ENCODE measurements at regions not wholly inside any gene's neighbourhood (a gene's known extent, or its start where the extent isn't known, plus 50 kb on each side); places are given as distances from the start of the nearest gene placed in this dataset.
"Not testable (repeated sequence)": the region's sequence is repeated elsewhere in the genome, so short reads cannot be mapped to it uniquely, and the experiment has no call there.

DNA sequence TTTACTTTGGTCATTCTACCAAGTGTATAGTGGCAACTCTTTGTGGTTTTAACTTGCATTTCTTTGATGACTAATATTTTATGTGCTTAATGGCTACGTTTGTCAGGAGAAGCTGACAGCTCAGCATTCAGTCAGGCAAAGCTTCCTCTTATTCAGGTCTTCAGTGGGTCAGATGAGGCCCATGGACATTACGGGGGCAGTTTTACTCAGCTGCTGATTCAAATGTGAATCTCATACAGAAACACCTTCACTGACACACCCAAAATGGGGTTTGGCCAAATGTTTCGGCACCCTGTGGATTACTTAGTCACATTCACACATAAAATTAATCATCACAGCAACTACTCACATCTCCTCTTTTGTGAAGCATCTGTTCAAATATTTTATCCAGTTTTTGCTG is 104.9 kb upstream of the PLD5 start:
- DNase-seq (ENCODE audit: low read depth), result no peak

DNA sequence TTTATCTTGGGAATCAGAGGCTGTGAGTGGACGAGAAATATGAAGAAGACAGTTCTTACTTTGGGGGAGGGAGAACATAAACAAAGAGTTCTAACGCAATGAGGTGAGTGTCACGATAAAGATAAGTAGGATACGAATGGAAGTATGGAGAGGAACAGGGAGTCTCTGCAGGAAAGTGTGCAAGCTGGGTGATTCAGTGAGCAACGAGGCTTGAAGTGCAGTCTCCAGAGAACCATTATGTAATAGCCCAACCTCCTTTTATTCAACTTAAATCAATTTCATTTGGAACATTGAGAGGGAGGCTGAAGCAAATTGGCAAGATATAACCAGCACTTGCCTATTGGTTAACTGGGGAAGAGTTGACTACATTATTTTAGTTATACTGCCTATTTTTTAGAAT is 99.3 kb upstream of the PLD5 start:
- DNase-seq (ENCODE audit: low read depth), result no peak

DNA sequence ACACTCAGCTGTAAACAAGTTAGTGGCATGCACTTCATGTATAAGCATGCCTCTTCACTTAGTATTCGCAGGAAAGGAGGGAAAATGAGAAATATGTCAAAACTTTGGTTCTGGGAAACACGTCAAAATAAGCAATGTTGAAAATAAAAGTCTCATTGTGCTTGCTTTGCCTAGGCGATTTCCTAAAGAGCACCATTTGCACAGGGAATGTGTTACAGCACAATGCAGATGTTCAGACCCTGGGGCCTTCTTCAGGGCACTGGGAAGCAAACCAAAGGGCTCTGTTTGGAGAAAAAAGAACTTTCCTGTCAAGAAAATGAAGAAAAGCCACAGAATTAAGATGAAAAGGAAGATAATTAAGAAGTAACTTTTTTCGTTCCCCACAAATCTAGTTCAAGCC is 98.6 kb upstream of the PLD5 start:
- DNase-seq (ENCODE audit: low read depth), result no peak

DNA sequence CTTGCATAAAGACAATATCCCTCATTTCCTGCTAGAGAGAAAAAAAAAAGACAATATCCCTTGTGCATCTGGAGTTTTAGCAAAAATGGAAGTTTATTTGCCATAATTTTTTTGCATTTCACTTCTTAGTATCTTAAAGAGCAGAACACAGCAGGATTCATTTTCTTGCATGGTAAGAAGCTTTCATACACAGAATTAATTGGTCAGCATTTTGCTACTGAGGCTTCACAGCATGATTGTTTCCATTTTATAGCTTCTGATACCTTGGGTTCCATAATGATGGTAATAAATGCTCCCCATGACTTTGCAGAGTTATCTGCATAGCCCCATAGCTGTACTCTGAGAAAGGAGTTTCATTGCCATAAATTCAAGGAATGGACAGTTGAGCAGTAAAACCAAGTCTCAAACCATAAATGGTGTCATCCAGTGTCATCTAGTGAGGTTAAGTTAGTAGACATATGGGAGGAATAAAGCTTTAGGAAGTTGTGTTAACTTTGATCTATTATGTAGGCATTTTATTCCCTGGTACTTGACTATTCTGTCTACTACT is 88.8 kb upstream of the PLD5 start:
- no peak for DNase-seq (ENCODE audit: low read depth)

DNA sequence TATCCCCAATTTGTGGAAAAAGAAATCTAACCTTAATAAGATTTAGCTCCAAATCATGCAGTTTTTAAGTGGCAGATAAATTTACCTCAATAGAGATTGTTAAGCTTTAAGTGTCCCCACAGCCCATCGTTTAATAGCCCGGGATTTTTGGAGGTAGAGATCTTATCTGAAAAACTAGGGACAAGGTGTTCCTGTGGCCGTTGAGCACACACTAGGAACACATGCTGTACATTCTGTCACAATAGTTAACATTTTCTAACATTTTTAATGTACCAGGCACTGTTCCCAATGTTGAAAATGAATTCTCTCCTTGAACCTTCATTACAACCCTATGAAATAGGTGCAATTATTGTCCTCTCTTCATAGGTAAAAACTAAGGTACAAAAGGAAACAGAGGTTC is 85.7 kb upstream of the PLD5 start:
- no peak for DNase-seq (ENCODE audit: low read depth)

DNA sequence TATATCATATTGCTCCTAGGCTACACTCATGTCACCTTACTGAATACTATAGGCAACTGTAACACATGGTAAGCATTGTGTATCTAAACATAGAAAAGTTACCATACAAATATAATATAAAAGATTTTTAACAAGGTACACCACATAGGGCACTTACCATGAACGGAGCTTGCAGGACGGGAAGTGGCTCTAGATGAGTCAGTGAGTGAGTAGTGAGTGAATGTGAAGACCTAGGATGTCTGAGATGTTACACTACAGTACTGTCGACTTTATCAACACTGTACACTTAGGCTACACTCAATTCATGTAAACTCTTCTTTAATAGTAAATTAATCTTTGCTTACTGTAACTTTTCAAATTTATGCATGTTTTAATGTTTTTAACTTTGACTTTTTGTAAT is 81.0 kb upstream of the PLD5 start:
- no peak for DNase-seq (ENCODE audit: low read depth)

DNA sequence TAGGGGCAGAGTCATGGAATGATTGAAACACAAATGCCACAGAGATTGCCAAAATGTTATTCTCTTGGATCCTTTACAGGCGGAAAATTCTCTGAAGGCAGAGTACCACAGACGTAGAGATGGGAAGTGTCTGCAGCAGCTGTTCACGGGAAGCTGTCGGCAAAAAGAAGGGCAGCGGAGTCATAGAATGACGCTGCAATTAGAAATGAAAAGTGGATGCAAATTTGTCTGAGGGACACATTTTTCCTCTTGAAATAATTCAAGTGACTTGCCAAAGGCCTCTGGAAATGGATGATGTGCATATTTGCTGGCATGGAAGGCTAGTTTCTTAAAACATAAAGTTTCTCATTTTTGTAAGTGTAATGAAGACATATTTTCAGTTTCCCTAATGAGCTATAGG is 77.5 kb upstream of the PLD5 start:
- no peak for DNase-seq (ENCODE audit: low read depth)

DNA sequence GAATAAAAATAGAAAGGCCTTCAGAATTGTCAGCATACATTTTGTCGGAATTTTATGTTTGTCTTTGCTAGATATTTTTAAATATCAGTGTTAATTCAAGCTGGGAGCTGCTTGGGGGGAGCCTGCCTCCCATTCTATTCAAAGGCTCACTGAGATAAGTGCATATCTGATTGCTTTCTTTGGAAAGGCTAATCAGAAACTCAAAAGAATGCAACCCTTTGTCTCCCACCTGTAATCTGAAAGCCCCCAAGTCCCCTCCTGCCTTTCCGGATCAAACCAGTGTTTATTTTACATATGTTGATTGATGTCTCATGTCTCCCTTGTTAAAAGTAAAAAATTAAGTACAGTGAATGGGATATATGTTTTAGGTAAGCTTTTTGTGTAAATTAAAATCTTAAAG is 69.3 kb upstream of the PLD5 start:
- DNase-seq (ENCODE audit: low read depth), result not testable (repeated sequence)

DNA sequence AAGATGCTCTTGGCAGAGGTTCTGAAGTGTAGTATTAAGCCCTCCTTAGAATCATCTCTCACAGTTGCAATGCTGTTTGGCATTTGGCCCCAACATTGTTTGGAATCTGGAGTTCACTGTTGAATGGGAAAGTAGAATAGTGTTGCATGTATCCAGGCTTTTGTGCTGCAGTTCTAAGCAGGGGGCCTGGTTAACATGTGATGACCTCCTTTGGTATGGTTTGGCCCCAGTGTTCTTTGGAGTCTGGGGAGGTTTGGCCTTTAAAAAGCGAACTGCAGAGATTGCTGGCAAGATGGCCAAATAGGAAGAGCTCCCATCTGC is 61.8 kb upstream of the PLD5 start:
- no peak for DNase-seq (ENCODE audit: low read depth)

DNA sequence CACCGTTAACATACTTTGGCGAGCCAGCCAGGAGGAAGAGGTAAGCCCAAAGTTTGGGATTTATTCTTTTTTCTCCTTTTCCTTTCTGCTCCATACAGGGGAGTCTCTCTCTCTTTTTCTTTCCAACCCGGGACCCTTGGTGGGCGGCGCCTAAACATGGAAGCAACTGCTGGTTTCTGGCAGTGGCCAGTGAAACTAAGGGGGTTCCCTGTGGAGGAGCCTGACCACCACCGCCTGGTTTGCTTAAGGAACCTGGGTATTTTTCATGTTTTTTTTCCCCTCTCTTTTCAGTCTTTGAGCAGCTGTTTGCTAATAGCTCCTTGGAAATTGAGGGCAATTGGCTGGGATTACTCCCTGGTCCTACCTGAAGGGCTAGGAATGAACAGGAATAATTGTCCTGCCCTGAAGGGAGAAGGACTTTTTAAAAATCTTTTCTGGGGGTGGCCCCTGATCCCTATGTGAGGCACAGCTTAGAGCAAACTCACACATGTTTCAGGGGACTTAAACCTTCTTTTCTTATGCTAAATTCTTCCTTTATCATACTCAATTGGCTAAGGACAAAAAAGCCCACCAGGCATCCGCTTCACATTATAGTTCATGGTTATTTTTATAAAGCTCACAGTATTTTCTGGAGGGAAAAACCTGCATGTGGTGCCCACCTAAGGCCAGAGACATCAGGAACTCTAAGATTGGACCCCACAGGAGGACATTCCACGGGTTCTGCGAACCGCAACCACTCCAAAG is 61.3 kb upstream of the PLD5 start:
- DNase-seq (ENCODE audit: low read depth), result no peak

DNA sequence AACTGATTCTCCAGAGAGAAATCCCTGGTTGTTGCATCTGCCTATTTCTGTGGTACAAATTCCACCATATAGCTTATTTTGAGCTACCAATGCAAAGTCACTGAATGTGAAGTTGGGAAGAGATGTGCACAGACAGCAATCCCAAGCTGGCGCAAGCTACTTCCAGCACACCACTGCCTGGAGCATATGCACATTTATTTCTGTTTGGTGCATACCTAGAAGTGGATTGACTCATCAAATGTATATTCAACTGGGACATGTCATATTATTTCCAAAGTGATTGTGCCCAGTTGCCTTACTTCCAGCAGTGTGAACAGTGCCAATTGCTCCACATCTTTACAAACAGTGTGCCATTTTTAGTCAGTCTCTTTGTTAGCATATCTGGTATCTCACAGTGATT is 58.2 kb upstream of the PLD5 start:
- no peak for DNase-seq (ENCODE audit: low read depth)

DNA sequence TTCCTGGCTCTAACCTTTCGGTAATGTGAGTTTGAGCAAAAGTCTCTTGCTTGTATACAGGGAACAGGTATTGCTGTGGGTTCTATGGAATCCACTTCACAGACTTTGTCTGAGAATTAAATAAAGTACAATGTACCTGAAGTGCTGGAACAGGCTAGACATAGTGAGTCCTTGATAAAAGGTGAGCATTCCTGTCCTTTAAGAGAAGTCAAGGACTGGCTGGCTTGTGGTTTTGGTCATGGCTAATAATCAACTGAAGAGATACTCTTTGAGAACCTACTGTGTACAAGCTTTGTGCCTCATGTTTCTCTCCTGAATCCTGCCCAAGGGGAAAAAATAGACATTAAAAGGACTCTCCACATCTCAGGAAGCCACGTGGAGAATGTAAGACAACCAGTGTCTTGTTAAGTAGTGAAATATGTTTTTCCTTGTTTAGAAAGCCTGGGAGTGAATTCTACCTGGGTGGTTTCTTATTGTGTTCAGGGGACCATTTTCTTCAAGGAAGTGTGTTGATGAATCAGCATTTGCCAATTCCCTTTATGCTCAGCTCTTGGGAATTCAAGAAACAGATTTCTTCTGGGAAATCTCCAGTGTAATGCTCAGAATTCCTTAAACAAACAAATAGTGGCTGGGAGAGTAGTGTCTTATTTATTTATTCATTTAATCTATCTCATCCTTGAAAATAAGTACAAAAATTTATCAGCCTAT is 55.2 kb upstream of the PLD5 start:
- DNase-seq (ENCODE audit: low read depth), result no peak

All from fibroblast of the conjunctiva (primary cell).